Left kidney (tissue), 1 donor: ENCODE measurements at regions not wholly inside any gene's neighbourhood (a gene's known extent, or its start where the extent isn't known, plus 50 kb on each side); places are given as distances from the start of the nearest gene placed in this dataset.
"Not testable (repeated sequence)": the region's sequence is repeated elsewhere in the genome, so short reads cannot be mapped to it uniquely, and the experiment has no call there.

Source experiments
- DNase-seq: peaks from one replicate; pipeline ENCODE4 v3.0.0-alpha.2; 2013

- DNase-seq = no peak
Measured at GRCh38 chr4:155591738-155592143, 74.9 kb upstream of the GUCY1A1 start.

- no peak for DNase-seq
Measured at GRCh38 chr4:155590796-155591585, 75.7 kb upstream of the GUCY1A1 start.

GRCh38 chr4:155588437-155588836 lies 78.2 kb upstream of the GUCY1A1 start:
- DNase-seq = no peak

GRCh38 chr4:155587766-155588165 lies 78.9 kb upstream of the GUCY1A1 start:
- DNase-seq = no peak

GRCh38 chr4:155582971-155583437 lies 83.6 kb upstream of the GUCY1A1 start:
- DNase-seq = no peak

GRCh38 chr4:155582041-155582440 lies 84.6 kb upstream of the GUCY1A1 start:
- no peak for DNase-seq

- DNase-seq = no peak
Measured at GRCh38 chr4:155578726-155579370, 87.8 kb upstream of the GUCY1A1 start.

GRCh38 chr4:155578219-155578618 lies 88.4 kb upstream of the GUCY1A1 start:
- no peak for DNase-seq

- not testable (repeated sequence) for DNase-seq
Measured at GRCh38 chr4:155574329-155574728, 92.3 kb upstream of the GUCY1A1 start.

GRCh38 chr4:155573126-155573525 lies 93.5 kb upstream of the GUCY1A1 start:
- DNase-seq = no peak

- DNase-seq = no peak
Measured at GRCh38 chr4:155572106-155572703, 94.4 kb upstream of the GUCY1A1 start.

- no peak for DNase-seq
Measured at GRCh38 chr4:155571184-155571944, 95.3 kb upstream of the GUCY1A1 start.

- no peak for DNase-seq
Measured at GRCh38 chr4:155570661-155571060, 96.0 kb upstream of the GUCY1A1 start.

- DNase-seq = no peak
Measured at GRCh38 chr4:155569960-155570515, 96.6 kb upstream of the GUCY1A1 start.

GRCh38 chr4:155569471-155569870 lies 97.2 kb upstream of the GUCY1A1 start:
- DNase-seq = no peak

- no peak for DNase-seq
Measured at GRCh38 chr4:155568641-155569220, 97.9 kb upstream of the GUCY1A1 start.

GRCh38 chr4:155566354-155566753 lies 100.3 kb upstream of the GUCY1A1 start:
- no peak for DNase-seq

GRCh38 chr4:155565776-155566175 lies 100.9 kb upstream of the GUCY1A1 start:
- no peak for DNase-seq

GRCh38 chr4:155565330-155565729 lies 101.3 kb upstream of the GUCY1A1 start:
- DNase-seq = no peak

GRCh38 chr4:155564880-155565279 lies 101.8 kb upstream of the GUCY1A1 start:
- no peak for DNase-seq

GRCh38 chr4:155564086-155564485 lies 102.6 kb upstream of the GUCY1A1 start:
- DNase-seq = no peak

GRCh38 chr4:155559915-155560314 lies 106.7 kb upstream of the GUCY1A1 start:
- DNase-seq = no peak
